Gastroesophageal sphincter (tissue), 4 donors: ENCODE measurements at regions not wholly inside any gene's neighbourhood (a gene's known extent, or its start where the extent isn't known, plus 50 kb on each side); places are given as distances from the start of the nearest gene placed in this dataset.

ENCODE experiments used
- ATAC-seq: fragments of 150-250 bp; one replicate; pipeline ENCODE4 v1.9.1; 2016; ENCODE audit warnings: mild to moderate bottlenecking, moderate library complexity
- H3K27ac ChIP-seq, 4 donors: fragments of 200-600 bp; sonication (generic) in 3 of 4; 1 replicate in 3 of 4; 2 replicates in 1 of 4; pipeline ENCODE4 v1.5.1; 2016 to 2019
- H3K27me3 ChIP-seq: fragments of 200-600 bp; sonication (generic); one replicate; pipeline ENCODE4 v1.5.1; 2019
- H3K36me3 ChIP-seq, 2 donors: fragments of 200-600 bp; sonication (generic); one replicate each; pipeline ENCODE4 v1.5.1; 2019; ENCODE audit warnings: control low read depth in 1 of 2
- H3K4me1 ChIP-seq, 3 donors: fragments of 200-600 bp; sonication (generic); 1 replicate in 2 of 3; 2 replicates in 1 of 3; pipeline ENCODE4 v1.5.1; 2016 to 2019; ENCODE audit warnings: control low read depth in 2 of 3
- H3K4me3 ChIP-seq, 2 donors: fragments of 200-600 bp; sonication (generic); one replicate each; pipeline ENCODE4 v1.5.1; 2019; ENCODE audit warnings: mild to moderate bottlenecking in 1 of 2, moderate library complexity in 1 of 2
- H3K9me3 ChIP-seq, 3 donors: fragments of 200-600 bp; sonication (generic); one replicate each; pipeline ENCODE4 v1.5.1; 2017 to 2019; ENCODE audit warnings: control low read depth in 2 of 3
- CTCF ChIP-seq, 4 experiments: fragments of 200-600 bp in 2 of 4; fragments of 450-650 bp in 2 of 4; sonication (generic) in 1 of 4; IDR thresholded peaks; one replicate each; pipeline ENCODE4 v1.5.1; 2017 to 2019; ENCODE audit warnings: antibody characterized with exemption in 4 of 4, mild to moderate bottlenecking in 2 of 4, moderate library complexity in 2 of 4
- EP300 ChIP-seq: sonication (generic); formaldehyde crosslinking; IDR thresholded peaks from one replicate; pipeline ENCODE4 v1.6.1; 2017; ENCODE audit warnings: antibody characterized with exemption, mild to moderate bottlenecking
- POLR2A ChIP-seq, 2 donors: fragments of 450-650 bp; IDR thresholded peaks; one replicate each; pipeline ENCODE4 v1.6.1; 2017; ENCODE audit warnings: antibody characterized with exemption in 2 of 2, mild to moderate bottlenecking in 2 of 2, moderate library complexity in 1 of 2
- POLR2AphosphoS5 ChIP-seq: sonication (generic); formaldehyde crosslinking; IDR thresholded peaks from one replicate; pipeline ENCODE4 v1.6.1; 2017; ENCODE audit warnings: antibody characterized with exemption
- WGBS, 2 donors: methylation state at CpG; one replicate each; pipeline ENCODE4 v1.1.5; 2018; ENCODE audit warnings: low coverage in 1 of 2; 5-methylcytosine and 5-hydroxymethylcytosine counted together
- small RNA-seq, 4 donors: library from RNA; depleted of rRNA; stranded (forward); fragments of <200 nt; gene quantifications; one replicate each; pipeline ENCODE3, GENCODE V24; 2016

DNA sequence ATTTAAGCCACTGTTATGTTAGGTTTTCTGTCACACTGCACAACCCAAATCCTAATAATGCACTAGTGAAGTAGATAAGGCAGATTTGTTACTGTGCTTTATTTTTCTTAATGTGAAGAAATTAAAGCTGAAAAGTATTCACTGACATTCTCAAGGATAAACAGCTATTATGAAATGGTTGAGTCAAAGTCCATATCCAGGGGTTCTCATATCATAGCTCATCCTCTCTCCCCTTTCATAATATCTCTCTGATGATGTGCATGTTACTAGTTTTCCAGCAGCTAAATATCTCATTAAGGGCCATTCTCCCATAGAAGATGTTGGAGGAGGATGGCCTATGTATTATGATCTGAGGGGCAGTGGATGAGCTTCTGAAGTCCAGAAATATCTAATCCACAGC is 53.6 kb upstream of the CCDC190 start:
- no peak for TF ChIP-seq POLR2A (IDR thresholded peaks at IDR 0.05)
- TF ChIP-seq EP300: no peak
- TF ChIP-seq POLR2AphosphoS5: no peak
- no peak for TF ChIP-seq CTCF (IDR thresholded peaks at IDR 0.05)
- ATAC-seq: no peak
- Histone ChIP-seq H3K9me3 (peaks cover 0 to 16% (median 0%) of the 10 kb centered on the region in 3 donors), H3K27me3 (no peaks in the 10 kb centered on the region), H3K27ac (no peak overlapping the region), H3K4me3 (no peak overlapping the region), H3K4me1 (no peaks in the 10 kb centered on the region), H3K36me3 (no peaks in the 10 kb centered on the region)

DNA sequence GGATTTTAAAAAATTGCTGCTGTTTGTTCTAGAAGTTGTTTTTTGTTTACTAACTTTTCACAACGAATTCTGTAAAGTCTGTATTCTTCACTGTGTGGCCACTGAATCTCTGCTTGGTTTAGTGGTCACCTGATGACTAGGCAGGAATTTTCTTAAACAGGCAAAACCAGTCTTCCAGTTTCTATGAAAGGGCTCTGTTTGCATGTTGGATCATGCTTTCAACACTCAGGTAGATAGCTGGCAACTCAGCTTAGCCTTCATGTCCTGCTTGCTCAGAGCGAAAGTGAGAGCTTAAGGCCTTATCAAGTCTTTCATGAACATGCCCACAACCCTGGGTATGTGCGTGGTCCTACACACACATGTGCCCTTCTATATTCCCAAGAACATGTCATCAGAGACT is 52.4 kb upstream of the CCDC190 start:
- ATAC-seq: no peak
- Histone ChIP-seq H3K27me3 (no peaks in the 10 kb centered on the region), H3K4me3 (no peak overlapping the region), H3K36me3 (no peaks in the 10 kb centered on the region), H3K4me1 (no peaks in the 10 kb centered on the region), H3K27ac (no peak overlapping the region), H3K9me3 (peaks cover 0 to 16% (median 0%) of the 10 kb centered on the region in 3 donors)
- TF ChIP-seq POLR2AphosphoS5: no peak
- TF ChIP-seq EP300: no peak
- no peak for TF ChIP-seq CTCF (IDR thresholded peaks at IDR 0.05)
- TF ChIP-seq POLR2A (IDR thresholded peaks at IDR 0.05): no peak
- WGBS, 2 donors: 79 to 90% methylated on average over 3 of the region's 3 CpGs

GRCh38 chr1:162912061-162912667 is 51.2 kb upstream of the CCDC190 start:
- H3K4me1 ChIP-seq: no peaks in the 10 kb centered on the region
- H3K27ac ChIP-seq: no peak overlapping the region
- H3K4me3 ChIP-seq: no peak overlapping the region
- H3K27me3 ChIP-seq: no peaks in the 10 kb centered on the region
- ATAC-seq: no peak
- no peaks in the 10 kb centered on the region for H3K36me3 ChIP-seq
- H3K9me3 ChIP-seq: peaks cover 0 to 16% (median 0%) of the 10 kb centered on the region in 3 donors
- TF ChIP-seq POLR2AphosphoS5 (no peak), CTCF (IDR thresholded peaks at IDR 0.05) (no peak), POLR2A (IDR thresholded peaks at IDR 0.05) (no peak), EP300 (no peak)
- WGBS, 2 donors: 50 to 100% methylated on average over 1 of the region's 1 CpG

Small RNA genes lying in the stretch of these regions (small RNA-seq; reads per million reads assigned to genes)
- gene AL392003.1: 0 reads per million in 4 donors
